ENCODE measurements at regions not wholly inside any gene's neighbourhood (a gene's known extent, or its start where the extent isn't known, plus 50 kb on each side); places are given as distances from the start of the nearest gene placed in this dataset.
A peak's percentile ranks its signal among the peaks of the same experiment; 100 is the strongest.
"Not testable (repeated sequence)": the region's sequence is repeated elsewhere in the genome, so short reads cannot be mapped to it uniquely, and the experiment has no call there.

DNA sequence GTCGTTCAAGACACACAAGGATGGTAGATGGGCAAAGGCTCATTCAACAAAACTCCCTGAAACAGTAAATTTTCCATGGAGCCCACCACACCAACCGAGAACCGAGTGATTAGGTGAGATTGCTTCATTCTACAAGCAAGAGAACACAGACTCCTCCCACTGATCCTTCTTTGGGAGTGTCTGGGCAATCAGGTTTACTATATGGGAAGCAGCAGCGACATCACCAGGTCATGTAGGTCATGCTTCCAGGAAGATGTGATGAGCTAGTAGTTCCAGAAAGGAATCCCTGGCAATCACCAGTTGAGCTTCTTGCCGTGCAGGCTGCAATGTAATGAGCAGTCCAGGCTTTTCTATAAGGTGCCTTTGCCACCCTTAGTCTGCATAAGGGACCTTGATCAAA is 152.8 kb upstream of the NUDT10 start:
- H2BK5ac ChIP-seq (ENCODE audit: low read depth, low read length, poor library complexity); H3K9me3 ChIP-seq (ENCODE audit: insufficient read depth, low read depth, low read length); H3K9ac ChIP-seq (ENCODE audit: low read length); H4K91ac ChIP-seq (ENCODE audit: low read depth, low read length); H3K4me3 ChIP-seq (ENCODE audit: low read depth, low read length); H3K36me3 ChIP-seq (ENCODE audit: control insufficient read depth in 1 of 2, insufficient read depth in 2 of 2, low read length in 2 of 2); H3K4me1 ChIP-seq (ENCODE audit: control insufficient read depth in 1 of 2, insufficient read depth in 2 of 2, low read length in 2 of 2); H3K4ac ChIP-seq (ENCODE audit: low read depth, low read length); H3K14ac ChIP-seq (ENCODE audit: low read length); H2AFZ ChIP-seq (ENCODE audit: insufficient read depth, low read length, poor library complexity); H3K79me2 ChIP-seq (ENCODE audit: control insufficient read depth, insufficient read depth, low read length, poor library complexity); H4K12ac ChIP-seq (ENCODE audit: low read depth, low read length); H4K8ac ChIP-seq (ENCODE audit: low read depth, low read length); DNase-seq; H3K27me3 ChIP-seq (ENCODE audit: insufficient read depth, low read length); H2BK12ac ChIP-seq (ENCODE audit: low read length); H3K27ac ChIP-seq (ENCODE audit: low read depth, low read length); H3K79me1 ChIP-seq (ENCODE audit: low read length); H2BK120ac ChIP-seq (ENCODE audit: insufficient read depth, low read length, poor library complexity); H3K23ac ChIP-seq (ENCODE audit: low read length); H3K4me2 ChIP-seq (ENCODE audit: low read length); H2AK5ac ChIP-seq (ENCODE audit: low read length); H3K18ac ChIP-seq (ENCODE audit: low read length): not testable (repeated sequence)
- no CpG with 5 or more reads among the region's 5 CpGs for WGBS (ENCODE audit: extremely low coverage, insufficient coverage, insufficient read length)

DNA sequence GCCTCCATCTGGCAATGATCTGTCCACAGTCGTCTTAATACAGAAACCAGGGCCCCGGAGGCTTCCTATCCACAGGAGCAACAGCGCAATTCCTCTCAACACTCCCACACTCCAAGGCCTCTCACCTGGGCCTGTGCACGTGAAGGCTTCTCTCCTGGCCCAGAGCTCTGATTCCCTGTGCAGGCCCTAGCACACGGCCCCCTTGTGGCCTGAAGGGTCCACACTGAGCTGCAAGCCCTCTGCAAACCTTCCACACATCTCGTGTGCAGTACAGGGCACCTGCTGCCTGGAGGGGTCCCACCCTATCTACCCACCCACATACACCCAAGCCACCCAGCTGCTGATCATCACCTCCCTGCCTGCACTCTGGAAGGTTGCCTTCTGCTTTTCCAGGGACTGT is 150.1 kb upstream of the NUDT10 start:
- H3K4me1 ChIP-seq (ENCODE audit: control insufficient read depth in 1 of 2, insufficient read depth in 2 of 2, low read length in 2 of 2): no peaks in the 10 kb centered on the region
- H3K36me3 ChIP-seq (ENCODE audit: control insufficient read depth in 1 of 2, insufficient read depth in 2 of 2, low read length in 2 of 2): no peaks in the 10 kb centered on the region
- H3K18ac ChIP-seq (ENCODE audit: low read length): no peak overlapping the region
- H2AK5ac ChIP-seq (ENCODE audit: low read length): no peak overlapping the region
- H3K27me3 ChIP-seq (ENCODE audit: insufficient read depth, low read length): no peaks in the 10 kb centered on the region
- H2AFZ ChIP-seq (ENCODE audit: insufficient read depth, low read length, poor library complexity): no peak overlapping the region
- no peaks in the 10 kb centered on the region for H3K9me3 ChIP-seq (ENCODE audit: insufficient read depth, low read depth, low read length)
- WGBS (ENCODE audit: extremely low coverage, insufficient coverage, insufficient read length): no CpG with 5 or more reads among the region's 6 CpGs
- no peak overlapping the region for H3K23ac ChIP-seq (ENCODE audit: low read length)
- no peak overlapping the region for H3K27ac ChIP-seq (ENCODE audit: low read depth, low read length)
- DNase-seq: no peak
- no peak overlapping the region for H4K12ac ChIP-seq (ENCODE audit: low read depth, low read length)
- H3K14ac ChIP-seq (ENCODE audit: low read length): no peak overlapping the region
- no peaks in the 10 kb centered on the region for H3K79me1 ChIP-seq (ENCODE audit: low read length)
- H2BK12ac ChIP-seq (ENCODE audit: low read length): no peak overlapping the region
- H3K4ac ChIP-seq (ENCODE audit: low read depth, low read length): no peak overlapping the region
- H3K4me3 ChIP-seq (ENCODE audit: low read depth, low read length): no peak overlapping the region
- no peak overlapping the region for H4K91ac ChIP-seq (ENCODE audit: low read depth, low read length)
- H3K9ac ChIP-seq (ENCODE audit: low read length): no peak overlapping the region
- no peaks in the 10 kb centered on the region for H3K79me2 ChIP-seq (ENCODE audit: control insufficient read depth, insufficient read depth, low read length, poor library complexity)
- no peak overlapping the region for H4K8ac ChIP-seq (ENCODE audit: low read depth, low read length)
- H2BK120ac ChIP-seq (ENCODE audit: insufficient read depth, low read length, poor library complexity): no peak overlapping the region
- no peak overlapping the region for H3K4me2 ChIP-seq (ENCODE audit: low read length)
- no peak overlapping the region for H2BK5ac ChIP-seq (ENCODE audit: low read depth, low read length, poor library complexity)

DNA sequence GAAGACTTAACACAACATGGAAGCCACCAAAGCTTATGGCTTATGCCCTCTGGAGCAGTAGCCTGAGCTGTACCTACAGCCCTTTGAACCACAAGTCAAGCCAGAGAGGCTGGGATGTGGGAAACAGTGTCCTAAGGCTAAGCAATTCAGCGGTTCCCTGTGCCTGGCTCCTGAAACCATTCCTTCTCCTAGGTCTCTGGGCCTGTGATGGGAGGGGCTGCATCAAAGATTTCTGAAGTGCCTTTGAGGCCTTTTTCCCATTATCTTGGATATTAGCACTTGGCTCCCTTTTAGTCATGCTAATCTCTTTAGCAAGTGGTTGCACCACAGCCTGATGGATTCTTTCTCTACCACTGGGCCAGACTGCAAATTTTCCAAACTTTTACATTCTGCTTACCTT is 140.5 kb upstream of the NUDT10 start:
- Histone ChIP-seq H3K23ac (ENCODE audit: low read length) (no peak overlapping the region), H3K4me2 (ENCODE audit: low read length) (no peak overlapping the region), H3K36me3 (ENCODE audit: control insufficient read depth in 1 of 2, insufficient read depth in 2 of 2, low read length in 2 of 2) (no peaks in the 10 kb centered on the region), H3K4me3 (ENCODE audit: low read depth, low read length) (no peak overlapping the region), H3K4me1 (ENCODE audit: control insufficient read depth in 1 of 2, insufficient read depth in 2 of 2, low read length in 2 of 2) (no peaks in the 10 kb centered on the region), H4K8ac (ENCODE audit: low read depth, low read length) (no peak overlapping the region), H2AK5ac (ENCODE audit: low read length) (no peak overlapping the region), H2BK5ac (ENCODE audit: low read depth, low read length, poor library complexity) (no peak overlapping the region), H3K9me3 (ENCODE audit: insufficient read depth, low read depth, low read length) (no peaks in the 10 kb centered on the region), H2BK120ac (ENCODE audit: insufficient read depth, low read length, poor library complexity) (no peak overlapping the region), H3K4ac (ENCODE audit: low read depth, low read length) (no peak overlapping the region), H4K12ac (ENCODE audit: low read depth, low read length) (no peak overlapping the region), H3K9ac (ENCODE audit: low read length) (no peak overlapping the region), H3K14ac (ENCODE audit: low read length) (no peak overlapping the region), H3K18ac (ENCODE audit: low read length) (no peak overlapping the region), H3K79me2 (ENCODE audit: control insufficient read depth, insufficient read depth, low read length, poor library complexity) (no peaks in the 10 kb centered on the region), H3K79me1 (ENCODE audit: low read length) (no peaks in the 10 kb centered on the region), H3K27ac (ENCODE audit: low read depth, low read length) (no peak overlapping the region), H4K91ac (ENCODE audit: low read depth, low read length) (no peak overlapping the region), H2AFZ (ENCODE audit: insufficient read depth, low read length, poor library complexity) (no peak overlapping the region), H2BK12ac (ENCODE audit: low read length) (no peak overlapping the region), H3K27me3 (ENCODE audit: insufficient read depth, low read length) (no peaks in the 10 kb centered on the region)
- no CpG with 5 or more reads among the region's 1 CpG for WGBS (ENCODE audit: extremely low coverage, insufficient coverage, insufficient read length)
- no peak for DNase-seq

DNA sequence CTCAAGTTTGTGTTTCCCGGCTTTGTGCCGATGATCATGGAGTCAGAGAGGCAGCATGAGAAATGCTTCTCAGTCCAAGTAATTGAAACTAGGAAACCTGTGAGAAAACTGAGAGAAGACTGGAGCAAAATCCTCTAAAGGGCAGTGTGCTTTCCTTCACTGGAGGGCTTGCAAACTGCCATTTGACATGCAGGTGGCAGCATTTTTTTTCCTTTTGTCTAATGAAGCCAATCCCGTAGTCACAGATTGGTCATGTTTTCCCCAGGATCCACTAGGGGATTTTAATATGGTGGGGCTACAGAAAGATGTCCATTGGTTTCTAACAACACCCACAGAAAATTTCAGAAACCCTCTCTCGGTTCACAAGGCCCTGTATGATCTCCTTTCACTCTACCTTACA is 117.4 kb upstream of the NUDT10 start:
- Histone ChIP-seq H3K79me1 (ENCODE audit: low read length) (no peaks in the 10 kb centered on the region), H4K12ac (ENCODE audit: low read depth, low read length) (no peak overlapping the region), H3K27ac (ENCODE audit: low read depth, low read length) (no peak overlapping the region), H3K18ac (ENCODE audit: low read length) (no peak overlapping the region), H3K36me3 (ENCODE audit: control insufficient read depth in 1 of 2, insufficient read depth in 2 of 2, low read length in 2 of 2) (no peaks in the 10 kb centered on the region), H3K27me3 (ENCODE audit: insufficient read depth, low read length) (no peaks in the 10 kb centered on the region), H2BK120ac (ENCODE audit: insufficient read depth, low read length, poor library complexity) (no peak overlapping the region), H3K4me2 (ENCODE audit: low read length) (no peak overlapping the region), H2BK5ac (ENCODE audit: low read depth, low read length, poor library complexity) (no peak overlapping the region), H2AFZ (ENCODE audit: insufficient read depth, low read length, poor library complexity) (no peak overlapping the region), H3K9ac (ENCODE audit: low read length) (no peak overlapping the region), H2AK5ac (ENCODE audit: low read length) (no peak overlapping the region), H3K14ac (ENCODE audit: low read length) (no peak overlapping the region), H3K79me2 (ENCODE audit: control insufficient read depth, insufficient read depth, low read length, poor library complexity) (no peaks in the 10 kb centered on the region), H3K9me3 (ENCODE audit: insufficient read depth, low read depth, low read length) (no peaks in the 10 kb centered on the region), H3K4me3 (ENCODE audit: low read depth, low read length) (no peak overlapping the region), H4K8ac (ENCODE audit: low read depth, low read length) (no peak overlapping the region), H4K91ac (ENCODE audit: low read depth, low read length) (no peak overlapping the region), H3K4me1 (ENCODE audit: control insufficient read depth in 1 of 2, insufficient read depth in 2 of 2, low read length in 2 of 2) (no peaks in the 10 kb centered on the region), H2BK12ac (ENCODE audit: low read length) (no peak overlapping the region), H3K23ac (ENCODE audit: low read length) (no peak overlapping the region), H3K4ac (ENCODE audit: low read depth, low read length) (no peak overlapping the region)
- no CpG with 5 or more reads among the region's 4 CpGs for WGBS (ENCODE audit: extremely low coverage, insufficient coverage, insufficient read length)
- peak in 1 of 2 donors; percentile 7 for DNase-seq
